GM12864 (cell line): ENCODE measurements at regions not wholly inside any gene's neighbourhood (a gene's known extent, or its start where the extent isn't known, plus 50 kb on each side); places are given as distances from the start of the nearest gene placed in this dataset.

ENCODE experiments used
- DNase-seq: peaks from one replicate; pipeline ENCODE4 v3.0.0-alpha.2; 2011; ENCODE audit warnings: low read depth
- H3K4me3 ChIP-seq: 2 replicates; pipeline ENCODE4 v1.5.1; 2011; ENCODE audit warnings: mild to moderate bottlenecking, low read depth, low read length, control low read depth
- CTCF ChIP-seq: IDR thresholded peaks from 2 replicates; pipeline ENCODE4 v1.5.1; 2011; ENCODE audit warnings: low read depth, mild to moderate bottlenecking, moderate library complexity, low read length, control low read depth, inconsistent platforms; ENCODE audit errors: missing control alignments

GRCh38 chr2:156042895-156043294 lies 289.6 kb downstream of the NR4A2 start:
- no peak for DNase-seq
- no peak for TF ChIP-seq CTCF
- no peak overlapping the region for H3K4me3 ChIP-seq

- no peak overlapping the region for H3K4me3 ChIP-seq
- no peak for DNase-seq
- TF ChIP-seq CTCF, result no peak
Observed at GRCh38 chr2:156038021-156038420, 294.5 kb downstream of the NR4A2 start.

- no peak for TF ChIP-seq CTCF
- no peak for DNase-seq
- no peak overlapping the region for H3K4me3 ChIP-seq
Observed at GRCh38 chr2:156037482-156037881, 295.0 kb downstream of the NR4A2 start.

- no peak for TF ChIP-seq CTCF
- no peak overlapping the region for H3K4me3 ChIP-seq
- DNase-seq, result no peak
Observed at GRCh38 chr2:156031121-156031520, 301.4 kb downstream of the NR4A2 start.

GRCh38 chr2:156023229-156023869 lies 309.2 kb downstream of the NR4A2 start:
- DNase-seq, result no peak

GRCh38 chr2:156021146-156022040 lies 311.1 kb downstream of the NR4A2 start:
- TF ChIP-seq CTCF, result no peak
- no peak overlapping the region for H3K4me3 ChIP-seq
- no peak for DNase-seq

More at GRCh38 chr2:156023229-156023869, 309.2 kb downstream of the NR4A2 start:
- no peak for TF ChIP-seq CTCF
- H3K4me3 ChIP-seq, result no peak overlapping the region
